CD4-positive, alpha-beta memory T cell (primary cell): ENCODE measurements at regions not wholly inside any gene's neighbourhood (a gene's known extent, or its start where the extent isn't known, plus 50 kb on each side); places are given as distances from the start of the nearest gene placed in this dataset.
"Not testable (repeated sequence)": the region's sequence is repeated elsewhere in the genome, so short reads cannot be mapped to it uniquely, and the experiment has no call there.

ENCODE experiments used
- CTCF ChIA-PET: fragments of 350-600 bp; sonication (Branson Sonifier 250); formaldehyde crosslinking; loops from one replicate; lab custom pipeline; 2021; ENCODE audit warnings: inconsistent platforms; ENCODE audit not compliant: partially characterized antibody; lab: Charles Lee
- POLR2A ChIA-PET: fragments of 350-600 bp; sonication (Branson Sonifier 250); formaldehyde crosslinking; loops from one replicate; lab custom pipeline; 2021; ENCODE audit not compliant: partially characterized antibody; lab: Charles Lee
- DNase-seq, 5 donors: peaks; one replicate each; pipeline versions ENCODE4 v3.0.0 to v3.0.0-alpha.2; 2020 to 2022; ENCODE audit warnings: mixed read lengths in 1 of 5
- H3K27ac ChIP-seq: one replicate; pipeline ENCODE4 v1.7.0; 2013; ENCODE audit warnings: low read depth, low read length
- H3K27me3 ChIP-seq: 2 replicates; pipeline ENCODE4 v1.7.0; 2013; ENCODE audit warnings: mild to moderate bottlenecking, low read length, moderate library complexity; ENCODE audit not compliant: insufficient read depth
- H3K36me3 ChIP-seq: 2 replicates; pipeline ENCODE4 v1.7.0; 2013; ENCODE audit warnings: mild to moderate bottlenecking, low read length, moderate library complexity; ENCODE audit not compliant: insufficient read depth
- H3K4me1 ChIP-seq: 2 replicates; pipeline ENCODE4 v1.7.0; 2013; ENCODE audit warnings: mild to moderate bottlenecking, low read length, moderate library complexity; ENCODE audit not compliant: insufficient read depth
- H3K4me3 ChIP-seq, 2 donors: one replicate each; pipeline ENCODE4 v1.7.0; 2013; ENCODE audit warnings: low read length in 2 of 2, mild to moderate bottlenecking in 1 of 2
- H3K9me3 ChIP-seq, 2 donors: one replicate each; pipeline ENCODE4 v1.7.0; 2013; ENCODE audit warnings: low read length in 2 of 2, control low read depth in 1 of 2; ENCODE audit not compliant: control insufficient read depth in 1 of 2
- H3K27ac Mint-ChIP-seq, 7 donors: one replicate each; pipeline ENCODE4 v1.8.0; 2020 to 2021; ENCODE audit warnings: mixed read lengths in 7 of 7, mild to moderate bottlenecking in 6 of 7, inconsistent platforms in 3 of 7, moderate library complexity in 3 of 7
- H3K27me3 Mint-ChIP-seq, 2 donors: one replicate each; pipeline ENCODE4 v1.8.0; 2020 to 2021; ENCODE audit warnings: mixed read lengths in 2 of 2
- H3K36me3 Mint-ChIP-seq, 2 donors: one replicate each; pipeline ENCODE4 v1.8.0; 2020 to 2021; ENCODE audit warnings: mixed read lengths in 2 of 2, inconsistent platforms in 1 of 2, mild to moderate bottlenecking in 1 of 2
- H3K4me1 Mint-ChIP-seq, 4 donors: one replicate each; pipeline ENCODE4 v1.8.0; 2020 to 2021; ENCODE audit warnings: mixed read lengths in 4 of 4, mild to moderate bottlenecking in 1 of 4
- H3K4me3 Mint-ChIP-seq, 8 donors: one replicate each; pipeline ENCODE4 v1.8.0; 2020 to 2021; ENCODE audit warnings: mixed read lengths in 8 of 8, mild to moderate bottlenecking in 7 of 8, moderate library complexity in 6 of 8, inconsistent platforms in 3 of 8
- H3K9me3 Mint-ChIP-seq, 8 donors: one replicate each; pipeline ENCODE4 v1.8.0; 2020 to 2021; ENCODE audit warnings: mixed read lengths in 8 of 8, mild to moderate bottlenecking in 5 of 8, inconsistent platforms in 3 of 8, moderate library complexity in 1 of 8
- intact Hi-C: fragments of 100-400 bp; cut with micrococcal nuclease; formaldehyde crosslinking; loops from one replicate; pipeline ENCODE4 v1.15.1; 2023

DNA sequence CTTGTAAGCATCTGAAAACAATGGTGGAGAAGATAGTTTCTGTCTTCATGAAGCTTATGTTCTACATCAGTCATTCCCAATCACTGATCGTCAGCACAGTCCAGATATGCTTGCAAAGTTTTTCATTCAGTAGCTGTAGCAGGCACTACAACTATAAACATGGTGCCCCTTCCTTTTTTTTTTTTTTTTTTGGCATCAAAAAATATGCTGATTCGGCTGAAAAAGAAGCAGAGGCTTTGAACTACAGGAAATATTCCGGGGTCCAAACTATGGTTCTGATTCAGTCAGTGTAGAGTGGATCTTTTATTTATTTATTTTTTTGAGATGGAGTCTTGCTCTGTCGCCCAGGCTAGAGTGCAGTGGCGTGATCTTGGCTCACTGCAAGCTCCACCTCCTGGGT lies 414.4 kb downstream of the OLFM4 start:
- Mint-ChIP-seq H3K36me3 (no peaks in the 10 kb centered on the region), H3K27me3 (no peaks in the 10 kb centered on the region), H3K4me3 (no peak overlapping the region), H3K4me1 (no peaks in the 10 kb centered on the region), H3K27ac (no peak overlapping the region), H3K9me3 (peaks cover 0 to 15% (median 4%) of the 10 kb centered on the region in 8 donors)
- no peaks in the 10 kb centered on the region for H3K4me1 ChIP-seq
- intact Hi-C loops = no loop called here
- POLR2A ChIA-PET = no interaction called here
- no peaks in the 10 kb centered on the region for H3K27me3 ChIP-seq
- DNase-seq = no peak
- no peak overlapping the region for H3K4me3 ChIP-seq
- CTCF ChIA-PET = no interaction called here
- H3K9me3 ChIP-seq = no peaks in the 10 kb centered on the region
- H3K27ac ChIP-seq = no peak overlapping the region
- H3K36me3 ChIP-seq = no peaks in the 10 kb centered on the region

- no peak for DNase-seq
- no peaks in the 10 kb centered on the region for H3K4me1 ChIP-seq
- no peaks in the 10 kb centered on the region for H3K36me3 Mint-ChIP-seq
- POLR2A ChIA-PET = no interaction called here
- no peak overlapping the region for H3K4me3 ChIP-seq
- intact Hi-C loops = no loop called here
- no peak overlapping the region for H3K4me3 Mint-ChIP-seq
- no peak overlapping the region for H3K27ac ChIP-seq
- H3K4me1 Mint-ChIP-seq = no peaks in the 10 kb centered on the region
- no peaks in the 10 kb centered on the region for H3K27me3 ChIP-seq
- no peak overlapping the region for H3K27ac Mint-ChIP-seq
- H3K9me3 Mint-ChIP-seq = peaks cover 4 to 35% (median 19%) of the 10 kb centered on the region in 8 donors
- no peaks in the 10 kb centered on the region for H3K27me3 Mint-ChIP-seq
- peaks cover 0 to 5% of the 10 kb centered on the region in 2 donors for H3K9me3 ChIP-seq
- CTCF ChIA-PET = no interaction called here
- no peaks in the 10 kb centered on the region for H3K36me3 ChIP-seq
Measured at GRCh38 chr13:53445686-53446085, 417.1 kb downstream of the OLFM4 start.

GRCh38 chr13:53447456-53447855 lies 418.8 kb downstream of the OLFM4 start:
- Mint-ChIP-seq H3K4me1 (no peaks in the 10 kb centered on the region), H3K4me3 (no peak overlapping the region), H3K27me3 (no peaks in the 10 kb centered on the region), H3K36me3 (no peaks in the 10 kb centered on the region), H3K27ac (no peak overlapping the region), H3K9me3 (peaks cover 5 to 45% (median 23%) of the 10 kb centered on the region in 8 donors)
- no peak for DNase-seq
- intact Hi-C loops = no loop called here
- no peak overlapping the region for H3K27ac ChIP-seq
- ChIA-PET CTCF (no interaction called here), POLR2A (no interaction called here)
- peaks cover 0 to 5% of the 10 kb centered on the region in 2 donors for H3K9me3 ChIP-seq
- no peaks in the 10 kb centered on the region for H3K36me3 ChIP-seq
- no peaks in the 10 kb centered on the region for H3K27me3 ChIP-seq
- H3K4me1 ChIP-seq = no peaks in the 10 kb centered on the region
- no peak overlapping the region for H3K4me3 ChIP-seq

DNA sequence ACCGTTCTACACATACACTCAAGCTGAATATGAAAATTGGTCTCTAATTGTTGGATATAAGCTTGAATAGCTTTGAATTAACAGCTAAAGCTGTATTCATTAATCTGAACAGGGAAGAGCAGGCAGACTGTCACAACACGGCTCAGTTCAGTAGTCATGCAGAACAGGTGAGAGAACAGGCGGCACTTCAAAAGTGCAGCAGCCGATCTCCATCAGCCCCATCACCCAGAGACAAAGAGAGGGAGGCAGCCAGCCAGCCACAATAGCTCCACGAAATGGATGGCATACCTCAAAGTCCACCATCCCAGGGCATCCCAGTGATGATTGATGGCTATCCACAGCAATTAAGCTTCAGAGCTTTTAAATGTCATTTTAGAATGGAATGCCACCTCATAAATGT lies 419.2 kb downstream of the OLFM4 start:
- POLR2A ChIA-PET = no interaction called here

GRCh38 chr13:53452263-53452808 lies 423.7 kb downstream of the OLFM4 start:
- H3K4me3 ChIP-seq, CTCF ChIA-PET, H3K27ac ChIP-seq, DNase-seq, H3K4me3 Mint-ChIP-seq, H3K27ac Mint-ChIP-seq, H3K27me3 ChIP-seq, H3K36me3 Mint-ChIP-seq, H3K27me3 Mint-ChIP-seq, POLR2A ChIA-PET, H3K9me3 ChIP-seq, H3K36me3 ChIP-seq, intact Hi-C loops, H3K4me1 ChIP-seq, H3K4me1 Mint-ChIP-seq: not testable (repeated sequence)
- H3K9me3 Mint-ChIP-seq = peaks cover 5 to 43% (median 23%) of the 10 kb centered on the region in 8 donors

More for the DNA sequence above, 419.2 kb downstream of the OLFM4 start:
- Histone ChIP-seq H3K4me1 (no peaks in the 10 kb centered on the region), H3K27ac (no peak overlapping the region), H3K36me3 (no peaks in the 10 kb centered on the region), H3K4me3 (no peak overlapping the region), H3K27me3 (no peaks in the 10 kb centered on the region), H3K9me3 (peaks cover 0 to 5% of the 10 kb centered on the region in 2 donors)
- no peaks in the 10 kb centered on the region for H3K4me1 Mint-ChIP-seq
- no peak overlapping the region for H3K27ac Mint-ChIP-seq
- H3K27me3 Mint-ChIP-seq = no peaks in the 10 kb centered on the region
- intact Hi-C loops = no loop called here
- H3K4me3 Mint-ChIP-seq = no peak overlapping the region
- CTCF ChIA-PET = no interaction called here
- H3K9me3 Mint-ChIP-seq = peaks cover 5 to 45% (median 23%) of the 10 kb centered on the region in 8 donors
- H3K36me3 Mint-ChIP-seq = no peaks in the 10 kb centered on the region
- DNase-seq = no peak

DNA sequence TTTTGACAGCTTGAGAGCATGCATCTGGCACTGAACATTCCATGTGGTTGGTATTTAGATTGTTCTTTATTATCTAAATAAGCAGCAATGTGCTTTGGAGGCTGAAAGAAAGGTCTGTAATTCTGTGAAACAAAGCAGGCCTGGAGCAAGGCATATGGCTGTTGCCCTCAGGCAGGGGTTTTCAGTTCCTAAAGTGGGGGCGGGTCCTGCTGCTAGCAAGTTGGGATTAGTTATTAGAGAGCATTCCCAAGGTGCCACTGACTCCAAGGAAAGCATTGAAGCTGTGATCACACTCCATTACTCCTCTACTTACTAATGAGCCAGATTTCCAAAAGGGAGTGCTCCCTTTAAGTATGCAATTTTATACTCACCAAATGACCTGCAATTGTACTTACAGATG lies 432.2 kb downstream of the OLFM4 start:
- no peak overlapping the region for H3K27ac ChIP-seq
- POLR2A ChIA-PET = no interaction called here
- Mint-ChIP-seq H3K36me3 (no peaks in the 10 kb centered on the region), H3K27me3 (no peaks in the 10 kb centered on the region), H3K4me1 (no peaks in the 10 kb centered on the region), H3K27ac (no peak overlapping the region), H3K4me3 (no peak overlapping the region), H3K9me3 (peaks cover 0 to 6% (median 5%) of the 10 kb centered on the region in 8 donors)
- DNase-seq = no peak
- H3K36me3 ChIP-seq = no peaks in the 10 kb centered on the region
- intact Hi-C loops = no loop called here
- CTCF ChIA-PET = no interaction called here
- H3K4me3 ChIP-seq = no peak overlapping the region
- H3K9me3 ChIP-seq = no peaks in the 10 kb centered on the region
- no peaks in the 10 kb centered on the region for H3K4me1 ChIP-seq
- H3K27me3 ChIP-seq = no peaks in the 10 kb centered on the region

GRCh38 chr13:53463106-53463505 lies 434.5 kb downstream of the OLFM4 start:
- no peaks in the 10 kb centered on the region for H3K4me1 Mint-ChIP-seq
- Histone ChIP-seq H3K4me1 (no peaks in the 10 kb centered on the region), H3K4me3 (no peak overlapping the region), H3K36me3 (no peaks in the 10 kb centered on the region), H3K9me3 (no peaks in the 10 kb centered on the region), H3K27me3 (no peaks in the 10 kb centered on the region), H3K27ac (no peak overlapping the region)
- H3K4me3 Mint-ChIP-seq = no peak overlapping the region
- intact Hi-C loops = no loop called here
- POLR2A ChIA-PET = no interaction called here
- peaks cover 0 to 9% (median 4%) of the 10 kb centered on the region in 8 donors for H3K9me3 Mint-ChIP-seq
- H3K27ac Mint-ChIP-seq = no peak overlapping the region
- no peak for DNase-seq
- H3K36me3 Mint-ChIP-seq = no peaks in the 10 kb centered on the region
- H3K27me3 Mint-ChIP-seq = no peaks in the 10 kb centered on the region
- CTCF ChIA-PET = no interaction called here

DNA sequence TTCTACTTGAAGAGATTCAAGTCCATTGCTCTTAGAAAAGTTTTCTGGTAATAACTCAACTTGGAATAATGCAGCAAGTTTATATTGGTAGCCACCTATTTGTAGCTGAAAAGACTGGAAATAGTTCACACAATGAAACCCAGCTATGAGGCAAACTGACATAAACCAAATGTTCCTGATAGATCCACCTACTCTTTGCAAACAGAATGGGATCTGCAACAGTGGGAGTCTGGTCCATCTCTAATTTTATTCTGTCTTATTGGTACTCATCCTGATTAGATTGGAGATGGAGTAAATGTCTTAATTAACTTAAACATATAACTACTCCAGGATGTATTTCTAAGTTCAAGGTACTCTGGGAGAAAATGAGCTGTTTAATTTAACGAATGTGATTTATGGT lies 438.0 kb downstream of the OLFM4 start:
- Mint-ChIP-seq H3K36me3 (no peaks in the 10 kb centered on the region), H3K27me3 (no peaks in the 10 kb centered on the region), H3K4me1 (no peaks in the 10 kb centered on the region), H3K9me3 (peaks cover 0 to 9% (median 4%) of the 10 kb centered on the region in 8 donors), H3K4me3 (no peak overlapping the region), H3K27ac (no peak overlapping the region)
- no peaks in the 10 kb centered on the region for H3K36me3 ChIP-seq
- no peak for DNase-seq
- H3K9me3 ChIP-seq = no peaks in the 10 kb centered on the region
- ChIA-PET POLR2A (no interaction called here), CTCF (no interaction called here)
- H3K4me1 ChIP-seq = no peaks in the 10 kb centered on the region
- intact Hi-C loops = no loop called here
- no peak overlapping the region for H3K4me3 ChIP-seq
- H3K27me3 ChIP-seq = no peaks in the 10 kb centered on the region
- H3K27ac ChIP-seq = no peak overlapping the region
